NCI-H345 (cell line): ENCODE measurements at regions not wholly inside any gene's neighbourhood (a gene's known extent, or its start where the extent isn't known, plus 50 kb on each side); places are given as distances from the start of the nearest gene placed in this dataset.

Source experiments
- DNase-seq: peaks from one replicate; lab custom pipeline; 2025; lab: John Stamatoyannopoulos, UW

DNA sequence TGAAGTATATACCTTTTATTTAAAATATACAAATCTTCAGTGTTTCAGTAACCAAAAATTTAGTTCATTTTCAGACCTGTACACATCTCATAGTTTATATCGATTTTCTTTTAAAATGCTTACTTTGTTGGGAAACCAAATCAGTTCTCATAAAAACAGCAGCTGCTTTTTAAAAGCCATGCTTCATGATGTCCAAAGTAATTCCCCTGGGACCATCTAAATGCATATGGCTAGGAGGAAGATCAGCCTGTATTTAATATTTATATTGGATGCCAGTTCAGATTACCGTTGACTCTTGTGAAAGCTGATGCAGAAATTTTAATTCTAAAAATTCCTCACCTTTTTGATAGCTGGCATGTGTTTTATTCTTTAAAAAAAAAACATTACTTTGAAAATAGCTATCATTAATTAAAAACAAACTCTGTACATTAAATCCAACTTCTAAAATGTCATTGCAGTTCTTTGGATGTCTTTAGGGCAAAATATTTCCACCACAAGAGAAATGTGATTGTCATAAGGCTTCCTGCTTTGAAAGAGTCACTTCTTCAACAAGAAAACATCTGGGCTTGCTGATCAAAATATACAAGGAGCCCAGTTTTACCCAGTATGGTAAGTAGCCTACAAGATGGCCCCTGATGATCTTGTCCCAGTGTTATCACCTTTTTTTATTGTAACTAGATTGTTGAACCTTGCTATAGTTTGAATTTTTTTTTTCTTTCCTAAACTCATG lies 1242.9 kb upstream of the CDH6 start:
- DNase-seq: no peak

DNA sequence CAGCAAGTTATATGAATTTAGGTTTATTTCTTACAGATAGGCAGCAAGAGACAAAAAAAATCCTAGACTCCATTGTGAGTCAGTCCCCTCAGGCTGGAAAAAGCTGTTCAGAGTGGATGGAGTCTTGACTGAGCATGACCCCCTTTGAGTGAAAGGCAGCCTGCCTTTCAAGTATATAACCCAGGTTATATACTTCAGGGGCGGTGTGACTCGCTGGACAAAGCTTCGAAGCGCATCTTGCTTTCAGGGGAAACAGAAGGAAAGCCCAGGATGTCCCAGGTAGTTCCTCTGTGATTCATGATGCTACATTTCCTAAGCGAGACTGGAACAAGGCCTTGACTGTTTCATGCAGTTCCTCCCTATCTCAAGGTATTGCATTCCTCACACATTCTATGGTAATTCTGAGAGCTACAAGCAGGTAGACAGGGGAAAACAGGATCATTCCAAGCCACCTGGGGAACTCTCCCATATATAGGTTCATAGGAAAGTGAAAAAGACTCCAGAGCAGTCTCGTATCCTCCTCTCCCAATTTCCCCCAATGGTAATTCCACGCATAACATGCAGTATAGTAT lies 1244.1 kb upstream of the CDH6 start:
- no peak for DNase-seq

- DNase-seq: no peak
These were observed 1249.2 kb upstream of the CDH6 start for GRCh38 chr5:29944327-29944726.

DNA sequence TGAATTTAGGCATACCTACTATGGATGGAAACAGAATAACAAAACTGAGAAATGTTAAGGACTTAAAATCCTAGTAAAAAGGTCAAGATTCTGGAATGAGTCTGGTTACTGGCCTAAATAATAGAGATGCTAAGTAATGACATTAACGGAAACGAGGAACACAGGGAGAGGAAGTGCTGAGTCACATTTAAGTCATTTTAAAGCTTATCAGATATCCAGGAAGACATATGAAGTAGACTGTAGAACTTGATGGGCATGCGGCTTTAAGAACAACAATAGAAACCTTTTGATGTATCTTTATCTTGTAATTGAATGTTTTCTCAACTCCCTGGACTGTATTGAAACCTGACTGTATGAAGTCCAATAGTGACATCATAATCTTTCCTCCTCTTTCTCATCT lies 1251.4 kb upstream of the CDH6 start:
- no peak for DNase-seq

DNA sequence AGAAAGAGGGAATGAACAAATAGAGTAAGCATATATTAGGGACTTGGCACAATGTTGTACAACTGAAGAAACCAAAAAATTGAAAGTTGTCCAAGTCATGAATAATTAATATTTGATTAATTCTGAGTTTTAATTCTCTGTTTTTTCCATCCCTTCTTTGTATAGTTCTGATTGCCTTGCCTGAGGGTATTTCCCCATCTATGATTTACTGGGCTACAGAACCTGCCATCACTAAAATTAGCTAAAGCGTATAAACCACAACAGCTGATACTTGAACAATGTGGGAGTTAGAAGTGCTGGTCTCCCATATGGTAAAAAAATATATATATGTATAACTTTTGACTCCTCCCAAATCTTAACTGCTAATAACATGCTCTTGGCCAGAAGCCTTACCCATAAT lies 1253.5 kb upstream of the CDH6 start:
- DNase-seq: no peak

- no peak for DNase-seq
These were observed 1258.1 kb upstream of the CDH6 start for GRCh38 chr5:29935371-29935770.

DNA sequence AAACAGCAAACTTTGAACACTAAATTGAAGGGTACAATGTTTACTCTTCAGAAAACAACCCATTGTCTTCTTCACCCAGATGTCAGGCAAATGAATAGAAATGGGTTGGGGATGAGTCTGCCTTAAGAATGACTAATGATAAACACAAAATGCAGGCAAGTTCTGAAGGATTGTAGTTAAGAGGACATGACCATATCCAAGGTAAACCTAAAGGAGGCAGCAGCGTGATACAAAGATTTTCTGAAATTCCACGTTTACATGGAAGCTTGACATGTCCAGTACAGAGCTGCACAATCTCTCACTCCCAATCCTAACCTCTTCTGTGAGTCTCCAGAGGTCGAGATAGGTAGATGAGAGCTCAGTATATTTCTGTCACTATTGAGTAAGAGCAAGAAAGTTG lies 1263.2 kb upstream of the CDH6 start:
- DNase-seq: no peak

- DNase-seq: no peak
These were observed 1269.4 kb upstream of the CDH6 start for GRCh38 chr5:29924107-29924506.

GRCh38 chr5:29905626-29906353 lies 1287.7 kb upstream of the CDH6 start:
- no peak for DNase-seq

DNA sequence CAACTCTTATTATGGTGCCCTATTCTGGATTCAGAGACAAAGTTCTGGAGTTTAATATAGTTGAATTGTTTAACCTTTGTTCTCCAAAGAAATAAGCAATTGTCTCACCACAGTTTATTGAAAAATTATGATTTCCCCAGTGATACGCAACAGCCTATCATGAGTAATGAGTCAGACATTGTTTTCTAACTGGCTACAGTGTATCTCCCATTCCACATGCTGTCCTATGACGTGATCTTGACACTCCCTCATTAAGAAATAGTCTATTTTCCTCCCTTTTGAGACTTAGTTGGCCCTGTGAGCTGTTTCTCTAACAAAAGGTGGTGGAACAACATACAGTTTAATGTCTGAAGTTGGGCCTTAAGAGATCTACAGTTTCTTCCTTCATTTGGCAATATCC lies 1290.6 kb upstream of the CDH6 start:
- DNase-seq: no peak

- no peak for DNase-seq
These were observed 1293.9 kb upstream of the CDH6 start for GRCh38 chr5:29899583-29899982.

GRCh38 chr5:29897916-29898315 lies 1295.6 kb upstream of the CDH6 start:
- peak; percentile 19 for DNase-seq

- DNase-seq: no peak
These were observed 1296.8 kb upstream of the CDH6 start for GRCh38 chr5:29896646-29897045.

DNA sequence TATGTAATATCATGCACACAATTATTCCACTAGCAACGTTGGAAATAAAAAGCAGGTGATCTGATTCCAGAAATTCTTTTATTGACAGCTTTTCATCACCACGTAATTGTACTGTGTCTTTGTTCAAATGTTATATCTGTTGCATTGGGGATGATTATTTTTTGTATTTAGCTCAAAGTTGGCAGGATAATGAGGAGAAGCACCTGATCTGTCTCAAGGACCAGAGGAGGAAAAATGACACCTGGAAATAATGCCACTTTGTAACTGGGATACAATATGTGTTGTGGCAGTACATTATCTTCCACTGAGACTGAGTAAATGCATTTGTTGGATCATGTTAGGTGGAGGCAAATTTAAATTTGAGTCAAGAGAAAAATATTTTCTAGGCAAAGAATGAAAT lies 1298.8 kb upstream of the CDH6 start:
- peak; percentile 7 for DNase-seq

DNA sequence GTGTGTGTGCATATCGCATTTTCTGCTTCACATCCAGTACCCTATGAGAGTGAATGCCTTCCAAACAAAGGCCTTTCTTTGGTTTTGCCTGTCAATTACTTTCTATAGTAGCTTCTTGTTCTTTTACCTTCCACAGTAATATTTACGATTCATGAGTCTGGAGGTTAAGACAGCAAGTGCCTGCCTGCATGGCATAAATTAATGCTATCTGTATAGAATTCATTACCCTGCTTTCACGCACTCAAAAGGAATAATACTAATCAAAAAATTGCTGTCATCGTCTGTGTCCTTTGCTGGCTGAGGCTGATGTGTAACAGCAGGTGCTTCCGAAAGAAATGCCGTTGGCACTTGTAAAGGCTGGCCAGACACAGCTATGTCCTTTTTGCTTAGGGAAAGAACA lies 1304.4 kb upstream of the CDH6 start:
- no peak for DNase-seq

DNA sequence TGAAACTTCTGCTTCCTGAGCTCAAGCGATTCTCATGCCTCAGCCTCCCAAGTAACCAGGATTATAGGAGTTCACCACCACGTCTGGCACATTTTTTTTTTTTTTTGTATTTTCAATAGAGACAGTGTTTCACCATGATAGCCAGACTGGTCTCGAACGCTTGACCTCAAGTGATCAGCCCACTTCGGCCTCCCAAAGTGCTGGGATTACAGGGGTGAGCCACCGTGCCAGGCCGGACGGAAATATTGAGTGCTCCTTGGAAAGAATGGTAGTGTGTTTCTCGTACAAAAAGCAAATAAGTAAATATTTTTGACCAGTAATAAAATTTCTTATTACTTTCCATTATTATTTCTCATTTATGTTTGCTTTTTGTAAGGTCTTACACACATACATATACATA lies 1307.9 kb upstream of the CDH6 start:
- DNase-seq: no peak

DNA sequence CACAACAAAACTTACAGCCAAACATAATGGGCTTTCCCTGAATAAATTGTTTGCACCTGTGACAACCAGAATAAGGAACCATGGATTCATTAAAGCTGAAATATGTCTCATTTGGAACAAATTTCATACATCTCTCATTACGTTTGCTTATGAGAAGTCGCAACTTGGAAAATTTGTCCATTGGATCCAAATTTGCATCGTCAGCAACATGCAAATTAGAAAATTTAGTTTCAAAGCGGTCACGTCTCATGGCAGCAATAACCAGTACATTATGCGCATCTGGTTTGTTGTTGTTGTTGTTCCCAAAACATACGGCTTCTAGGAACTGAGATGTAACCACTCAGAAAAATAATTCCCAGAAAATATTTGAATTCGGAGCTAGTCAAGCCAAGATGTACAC lies 1311.5 kb upstream of the CDH6 start:
- no peak for DNase-seq

DNA sequence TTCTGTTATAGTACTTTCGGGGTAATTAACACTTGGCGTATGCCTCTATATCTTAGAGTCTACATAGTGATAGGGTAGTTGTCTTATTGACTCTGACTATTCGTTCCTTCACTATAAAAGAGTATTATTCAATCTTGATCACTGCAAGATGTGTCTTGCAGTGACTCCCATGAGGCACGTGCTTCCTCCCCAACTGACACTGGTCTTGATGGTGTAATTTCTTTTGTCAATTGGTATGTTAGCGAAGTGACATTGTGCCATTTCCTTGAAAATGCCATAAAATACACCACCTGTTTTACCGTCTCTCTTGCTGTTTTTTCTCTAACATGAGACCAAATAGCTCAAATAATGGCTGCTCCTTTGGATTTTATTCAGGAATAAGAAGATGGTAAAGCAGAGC lies 1314.1 kb upstream of the CDH6 start:
- no peak for DNase-seq

DNA sequence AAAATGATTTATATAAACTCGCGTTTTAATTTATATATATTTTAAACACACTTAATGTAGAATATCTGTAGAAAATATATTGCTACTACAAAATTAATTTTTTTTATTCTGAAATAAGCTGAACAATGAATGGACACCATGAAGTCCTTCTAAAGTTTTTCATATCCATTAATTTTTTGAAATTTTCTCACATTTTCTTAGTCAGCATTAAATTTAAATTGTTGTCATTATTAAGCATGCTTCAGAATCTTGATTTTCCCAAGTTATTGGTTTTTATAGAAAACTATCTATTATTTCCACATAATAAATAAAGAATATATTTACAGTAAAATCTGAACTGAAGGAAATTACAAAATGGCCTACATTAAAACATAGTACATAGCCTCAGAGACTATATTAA lies 1314.9 kb upstream of the CDH6 start:
- DNase-seq: no peak

DNA sequence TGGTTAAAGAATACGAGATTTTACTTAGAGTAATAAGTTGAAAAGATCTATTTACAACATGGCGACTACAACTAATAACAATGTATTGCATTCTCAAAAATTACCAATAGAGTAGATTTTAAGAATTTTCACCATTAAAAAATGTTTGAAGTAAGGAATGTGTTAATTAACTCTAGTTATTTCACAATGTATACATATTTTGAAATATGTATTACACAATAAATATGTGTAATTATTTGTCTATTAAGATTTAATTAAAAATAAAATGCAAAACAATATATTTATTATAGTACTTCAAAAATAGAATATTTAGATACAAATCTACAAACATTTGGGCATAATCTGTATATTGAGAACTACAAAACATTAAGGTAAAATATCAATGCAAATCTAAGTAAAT lies 1326.3 kb upstream of the CDH6 start:
- DNase-seq: no peak

GRCh38 chr5:29853711-29854220 lies 1339.7 kb upstream of the CDH6 start:
- DNase-seq: no peak

- DNase-seq: no peak
These were observed 1341.2 kb upstream of the CDH6 start for GRCh38 chr5:29852329-29852728.

- DNase-seq: no peak
These were observed 1348.3 kb upstream of the CDH6 start for GRCh38 chr5:29845206-29845605.
